HG02852 (cell line): ENCODE measurements at regions not wholly inside any gene's neighbourhood (a gene's known extent, or its start where the extent isn't known, plus 50 kb on each side); places are given as distances from the start of the nearest gene placed in this dataset.

Experiments
- ATAC-seq: cut with Tn5 transposase; IDR thresholded peaks from one replicate; pipeline ENCODE4 v1.9.1; 2021; ENCODE audit warnings: mild to moderate bottlenecking, moderate library complexity; ENCODE audit not compliant: unreplicated experiment

- ATAC-seq: no peak
Measured at GRCh38 chr1:80054129-80054528, 1047.6 kb upstream of the ADGRL4 start.

GRCh38 chr1:80053613-80054012 is 1047.1 kb upstream of the ADGRL4 start:
- ATAC-seq: no peak

GRCh38 chr1:80050523-80050922 is 1044.0 kb upstream of the ADGRL4 start:
- ATAC-seq: no peak

GRCh38 chr1:80050085-80050484 is 1043.6 kb upstream of the ADGRL4 start:
- ATAC-seq: no peak

GRCh38 chr1:80048716-80049115 is 1042.2 kb upstream of the ADGRL4 start:
- no peak for ATAC-seq

GRCh38 chr1:80047791-80048190 is 1041.3 kb upstream of the ADGRL4 start:
- ATAC-seq: no peak

- ATAC-seq: no peak
Measured at GRCh38 chr1:80044662-80045061, 1038.1 kb upstream of the ADGRL4 start.

GRCh38 chr1:80036690-80037432 is 1030.3 kb upstream of the ADGRL4 start:
- ATAC-seq: no peak

- no peak for ATAC-seq
Measured at GRCh38 chr1:80023358-80023757, 1016.8 kb upstream of the ADGRL4 start.

- no peak for ATAC-seq
Measured at GRCh38 chr1:80021891-80022290, 1015.4 kb upstream of the ADGRL4 start.

- no peak for ATAC-seq
Measured at GRCh38 chr1:80018348-80018747, 1011.8 kb upstream of the ADGRL4 start.

- no peak for ATAC-seq
Measured at GRCh38 chr1:80008934-80009333, 1002.4 kb upstream of the ADGRL4 start.

GRCh38 chr1:80003250-80003649 is 996.7 kb upstream of the ADGRL4 start:
- ATAC-seq: no peak

GRCh38 chr1:79988401-79988800 is 981.9 kb upstream of the ADGRL4 start:
- ATAC-seq: no peak

- ATAC-seq: no peak
Measured at GRCh38 chr1:79982211-79982610, 975.7 kb upstream of the ADGRL4 start.

- ATAC-seq: no peak
Measured at GRCh38 chr1:79981481-79981880, 975.0 kb upstream of the ADGRL4 start.

GRCh38 chr1:79979346-79979745 is 972.8 kb upstream of the ADGRL4 start:
- ATAC-seq: no peak

GRCh38 chr1:79976287-79976686 is 969.8 kb upstream of the ADGRL4 start:
- ATAC-seq: no peak

- no peak for ATAC-seq
Measured at GRCh38 chr1:79974659-79975058, 968.1 kb upstream of the ADGRL4 start.

GRCh38 chr1:79969886-79970285 is 963.4 kb upstream of the ADGRL4 start:
- no peak for ATAC-seq

GRCh38 chr1:79966438-79966837 is 959.9 kb upstream of the ADGRL4 start:
- ATAC-seq: no peak

GRCh38 chr1:79959635-79960034 is 953.1 kb upstream of the ADGRL4 start:
- ATAC-seq: no peak

GRCh38 chr1:79955966-79956365 is 949.4 kb upstream of the ADGRL4 start:
- ATAC-seq: no peak
